Stimulated activated CD8-positive, alpha-beta memory T cell treated with anti-CD3 and anti-CD28 coated beads, Interleukin-15, amount 100 ng/mL, for 4 hours (primary cell): ENCODE measurements at regions not wholly inside any gene's neighbourhood (a gene's known extent, or its start where the extent isn't known, plus 50 kb on each side); places are given as distances from the start of the nearest gene placed in this dataset.

Source experiments
- DNase-seq, 2 donors: peaks; one replicate each; pipeline ENCODE4 v3.0.0-alpha.2; 2020; ENCODE audit warnings: low read depth in 2 of 2

- no peak for DNase-seq
Measured at GRCh38 chr12:69129564-69129963, 109.8 kb upstream of the CPSF6 start.

GRCh38 chr12:69130064-69130463 lies 109.3 kb upstream of the CPSF6 start:
- no peak for DNase-seq

- DNase-seq = no peak
Measured at GRCh38 chr12:69131077-69131476, 108.3 kb upstream of the CPSF6 start.

- DNase-seq = no peak
Measured at GRCh38 chr12:69136931-69137613, 102.3 kb upstream of the CPSF6 start.

- DNase-seq = no peak
Measured at GRCh38 chr12:69141074-69141473, 98.3 kb upstream of the CPSF6 start.

GRCh38 chr12:69149270-69149669 lies 90.1 kb upstream of the CPSF6 start:
- no peak for DNase-seq

GRCh38 chr12:69150083-69150795 lies 89.1 kb upstream of the CPSF6 start:
- DNase-seq = no peak

GRCh38 chr12:69150796-69151127 lies 88.6 kb upstream of the CPSF6 start:
- DNase-seq = no peak

GRCh38 chr12:69151254-69151764 lies 88.1 kb upstream of the CPSF6 start:
- DNase-seq = no peak

GRCh38 chr12:69154585-69155363 lies 84.6 kb upstream of the CPSF6 start:
- DNase-seq = peak; percentile 28 to 42

GRCh38 chr12:69157023-69157655 lies 82.2 kb upstream of the CPSF6 start:
- DNase-seq = peak; percentile 66 to 75

GRCh38 chr12:69161829-69162228 lies 77.5 kb upstream of the CPSF6 start:
- no peak for DNase-seq

- no peak for DNase-seq
Measured at GRCh38 chr12:69163681-69164362, 75.5 kb upstream of the CPSF6 start.

- DNase-seq = no peak
Measured at GRCh38 chr12:69167648-69168165, 71.7 kb upstream of the CPSF6 start.

GRCh38 chr12:69168363-69168762 lies 71.0 kb upstream of the CPSF6 start:
- no peak for DNase-seq

- no peak for DNase-seq
Measured at GRCh38 chr12:69168828-69169227, 70.5 kb upstream of the CPSF6 start.

- no peak for DNase-seq
Measured at GRCh38 chr12:69170293-69170692, 69.1 kb upstream of the CPSF6 start.

- no peak for DNase-seq
Measured at GRCh38 chr12:69171881-69172280, 67.5 kb upstream of the CPSF6 start.

GRCh38 chr12:69172491-69172890 lies 66.9 kb upstream of the CPSF6 start:
- no peak for DNase-seq

- no peak for DNase-seq
Measured at GRCh38 chr12:69173368-69173767, 66.0 kb upstream of the CPSF6 start.

- no peak for DNase-seq
Measured at GRCh38 chr12:69179786-69180185, 59.6 kb upstream of the CPSF6 start.
